Activated CD8-positive, alpha-beta T cell treated with anti-CD3 and anti-CD28 coated beads for 36 hours (primary cell): ENCODE measurements at regions not wholly inside any gene's neighbourhood (a gene's known extent, or its start where the extent isn't known, plus 50 kb on each side); places are given as distances from the start of the nearest gene placed in this dataset.

Experiments used
- ATAC-seq: fragments of 200-7000 bp; cut with Tn5 transposase; one replicate; pipeline ENCODE4 v1.10.0; 2021; ENCODE audit warnings: mild to moderate bottlenecking, moderate library complexity
- CTCF ChIA-PET: fragments of 350-600 bp; sonication (Branson Sonifier 250); formaldehyde crosslinking; loops from one replicate; lab custom pipeline; 2021; ENCODE audit warnings: antibody characterized with exemption; lab: Charles Lee
- POLR2A ChIA-PET: fragments of 350-600 bp; sonication (Branson Sonifier 250); formaldehyde crosslinking; loops from one replicate; lab custom pipeline; 2021; ENCODE audit warnings: antibody characterized with exemption; lab: Charles Lee
- DNase-seq: peaks from one replicate; pipeline ENCODE4 v3.0.0-alpha.2; 2020
- H3K27ac Mint-ChIP-seq: one replicate; pipeline ENCODE4 v1.8.0; 2021; ENCODE audit warnings: mild to moderate bottlenecking, mixed read lengths
- H3K27me3 Mint-ChIP-seq: one replicate; pipeline ENCODE4 v1.8.0; 2021; ENCODE audit warnings: mixed read lengths
- H3K36me3 Mint-ChIP-seq: one replicate; pipeline ENCODE4 v1.8.0; 2021; ENCODE audit warnings: low read depth, mixed read lengths
- H3K4me1 Mint-ChIP-seq: one replicate; pipeline ENCODE4 v1.8.0; 2021; ENCODE audit warnings: low read depth, mixed read lengths
- H3K4me3 Mint-ChIP-seq: one replicate; pipeline ENCODE4 v1.8.0; 2021; ENCODE audit warnings: mild to moderate bottlenecking, moderate library complexity, mixed read lengths
- H3K9me3 Mint-ChIP-seq: one replicate; pipeline ENCODE4 v1.8.0; 2021; ENCODE audit warnings: mixed read lengths
- CTCF ChIP-seq: fragments of 200-600 bp; IDR thresholded peaks from one replicate; pipeline ENCODE4 v1.8.0; 2022; ENCODE audit warnings: antibody characterized with exemption, mild to moderate bottlenecking
- intact Hi-C: fragments of 100-400 bp; cut with micrococcal nuclease; formaldehyde crosslinking; loops from one replicate; pipeline ENCODE4 v1.10.0; 2022

DNA sequence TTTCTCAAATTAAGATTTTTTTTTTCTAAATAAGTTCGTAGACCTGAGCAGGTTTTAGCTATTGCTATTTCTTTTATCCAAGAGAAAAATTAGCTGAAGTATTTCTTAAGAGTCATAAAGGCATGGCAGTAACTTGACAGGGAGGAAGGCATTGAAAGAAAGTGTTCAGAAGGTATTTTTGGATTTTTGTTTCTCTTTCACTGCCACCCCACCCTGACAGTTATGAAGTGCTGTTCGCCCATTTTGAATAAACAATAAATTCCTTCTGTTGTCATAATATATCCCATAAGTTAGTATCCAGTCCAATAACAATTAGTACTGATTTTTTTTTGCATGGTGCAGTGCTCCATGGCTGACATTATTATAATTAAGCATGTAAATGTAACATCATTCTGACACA is 363.0 kb downstream of the NR2F2 start:
- Mint-ChIP-seq H3K4me1 (no peaks in the 10 kb centered on the region), H3K27me3 (no peaks in the 10 kb centered on the region), H3K36me3 (no peaks in the 10 kb centered on the region), H3K9me3 (no peaks in the 10 kb centered on the region), H3K27ac (no peak overlapping the region), H3K4me3 (no peak overlapping the region)
- intact Hi-C loops, result no loop called here
- DNase-seq, result no peak
- ChIA-PET POLR2A (no interaction called here), CTCF (no interaction called here)
- ATAC-seq, result no peak
- TF ChIP-seq CTCF, result no peak

DNA sequence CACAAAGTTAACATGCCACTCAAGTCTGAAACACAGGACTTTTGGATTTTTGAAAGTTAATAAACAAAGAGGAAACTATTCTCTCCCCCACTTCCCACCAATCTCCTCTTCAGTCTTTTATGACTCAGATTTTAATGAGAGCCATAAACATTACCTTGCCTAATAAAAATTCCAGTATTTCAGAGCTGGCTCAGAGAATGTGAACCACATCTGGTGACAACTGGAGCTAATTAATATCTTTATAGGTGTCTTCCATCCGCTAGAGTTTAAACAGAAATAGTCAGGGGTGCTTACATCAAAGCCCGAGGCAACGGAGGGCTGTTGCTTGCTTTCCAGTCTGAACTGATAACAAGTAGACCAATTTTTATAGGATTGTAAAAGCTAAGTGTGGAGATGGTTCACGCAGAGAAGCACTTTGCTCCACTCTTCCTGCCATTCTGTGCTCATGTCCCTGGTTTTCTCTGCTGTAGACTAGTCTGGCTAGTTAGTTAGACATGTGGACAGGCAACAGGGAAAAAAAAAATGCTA is 363.6 kb downstream of the NR2F2 start:
- no peak for TF ChIP-seq CTCF
- Mint-ChIP-seq H3K4me1 (no peaks in the 10 kb centered on the region), H3K27ac (no peak overlapping the region), H3K36me3 (no peaks in the 10 kb centered on the region), H3K4me3 (no peak overlapping the region), H3K9me3 (no peaks in the 10 kb centered on the region), H3K27me3 (no peaks in the 10 kb centered on the region)
- POLR2A ChIA-PET, result interaction anchor here (0.6 kb wide), 2 partner anchors 12 to 175 kb away, joined by 3 read pairs; no protein-coding TSS in a partner anchor
- DNase-seq (no peak), ATAC-seq (no peak)
- intact Hi-C loops, result no loop called here
- CTCF ChIA-PET, result no interaction called here

GRCh38 chr15:96695426-96695825 is 364.9 kb downstream of the NR2F2 start:
- intact Hi-C loops, result no loop called here
- CTCF ChIA-PET, result no interaction called here
- Mint-ChIP-seq H3K4me3 (no peak overlapping the region), H3K4me1 (no peaks in the 10 kb centered on the region), H3K27me3 (no peaks in the 10 kb centered on the region), H3K27ac (no peak overlapping the region), H3K36me3 (no peaks in the 10 kb centered on the region), H3K9me3 (no peaks in the 10 kb centered on the region)
- DNase-seq (no peak), ATAC-seq (no peak)
- POLR2A ChIA-PET, result no interaction called here
- no peak for TF ChIP-seq CTCF

DNA sequence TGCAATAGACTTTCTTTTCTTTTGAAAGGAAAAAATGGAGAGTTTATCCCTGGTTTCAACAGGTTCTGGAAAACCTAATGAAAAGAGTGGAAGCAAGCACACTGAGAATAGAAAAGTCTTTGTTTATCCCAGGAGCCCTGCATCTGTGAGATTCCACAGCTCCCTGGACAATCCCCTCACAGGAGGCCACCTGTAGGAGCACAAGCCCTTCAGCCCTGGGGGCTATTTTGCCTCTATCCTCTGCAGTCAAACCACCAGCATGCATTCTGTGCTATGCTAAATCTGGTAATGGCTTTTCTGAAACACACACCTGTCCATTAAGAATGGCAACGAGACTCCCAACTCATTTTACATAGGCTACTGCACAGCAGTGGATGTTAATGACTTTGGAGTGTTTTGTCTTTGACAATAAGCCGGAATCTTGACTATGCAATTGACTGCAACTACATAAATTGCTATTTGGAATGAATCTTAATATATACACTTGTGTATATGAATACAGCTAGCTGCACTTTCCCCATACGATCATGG is 369.4 kb downstream of the NR2F2 start:
- peaks cover 2% of the 10 kb centered on the region for H3K27me3 Mint-ChIP-seq
- no peak overlapping the region for H3K4me3 Mint-ChIP-seq
- H3K4me1 Mint-ChIP-seq, result no peaks in the 10 kb centered on the region
- ATAC-seq (no peak), DNase-seq (no peak)
- no peak overlapping the region for H3K27ac Mint-ChIP-seq
- intact Hi-C loops, result no loop called here
- H3K9me3 Mint-ChIP-seq, result no peaks in the 10 kb centered on the region
- CTCF ChIA-PET, result no interaction called here
- POLR2A ChIA-PET, result no interaction called here
- no peak for TF ChIP-seq CTCF
- H3K36me3 Mint-ChIP-seq, result no peaks in the 10 kb centered on the region

GRCh38 chr15:96700555-96700954 is 370.1 kb downstream of the NR2F2 start:
- POLR2A ChIA-PET, result no interaction called here
- intact Hi-C loops, result no loop called here
- DNase-seq, result no peak
- Mint-ChIP-seq H3K4me3 (no peak overlapping the region), H3K27ac (no peak overlapping the region), H3K9me3 (no peaks in the 10 kb centered on the region), H3K4me1 (no peaks in the 10 kb centered on the region), H3K36me3 (no peaks in the 10 kb centered on the region), H3K27me3 (peaks cover 2% of the 10 kb centered on the region)
- TF ChIP-seq CTCF, result no peak
- no peak for ATAC-seq
- CTCF ChIA-PET, result no interaction called here
